ENCODE measurements at regions not wholly inside any gene's neighbourhood (a gene's known extent, or its start where the extent isn't known, plus 50 kb on each side); places are given as distances from the start of the nearest gene placed in this dataset.

DNA sequence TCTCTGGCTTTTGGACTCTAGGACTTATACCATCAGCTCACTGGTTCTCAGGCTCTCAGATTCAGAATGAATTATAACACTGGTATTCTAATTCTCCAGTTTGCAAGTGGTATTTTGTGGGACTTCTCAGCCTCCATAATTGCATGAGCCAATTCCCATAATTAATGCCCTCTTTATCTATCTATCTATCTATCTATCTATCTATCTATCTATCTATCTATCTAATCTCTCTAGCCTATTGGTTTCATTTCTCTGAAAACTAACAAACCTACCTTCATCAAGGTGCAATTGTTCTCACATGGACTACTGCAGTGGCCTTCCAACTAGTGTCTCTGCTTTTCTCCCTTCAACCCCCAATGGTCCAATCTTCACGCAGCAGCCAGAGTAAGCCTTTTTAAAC, 507.4 kb downstream of the ETNK1 start:
- Histone ChIP-seq H3K4me1 (ENCODE audit: control insufficient read depth, insufficient read depth, low read length) (no peaks in the 10 kb centered on the region), H4K91ac (ENCODE audit: insufficient read depth, low read depth, low read length) (no peak overlapping the region), H3K79me1 (ENCODE audit: low read depth in 1 of 2, low read length in 2 of 2) (no peaks in the 10 kb centered on the region), H3K56ac (ENCODE audit: extremely low read depth, insufficient read depth, low read length) (no peak overlapping the region), H3K27ac (ENCODE audit: insufficient read depth, low read length) (no peak overlapping the region), H4K8ac (ENCODE audit: low read depth in 2 of 2, low read length in 2 of 2) (no peak overlapping the region), H3K4ac (ENCODE audit: low read depth, low read length) (no peak overlapping the region), H2AK5ac (ENCODE audit: low read depth, low read length) (no peak overlapping the region), H2AK9ac (replicated peaks; ENCODE audit: low read depth, low read length, poor library complexity) (no peak overlapping the region), H3K9me3 (ENCODE audit: control insufficient read depth, insufficient read depth, low read length) (no peaks in the 10 kb centered on the region), H2BK120ac (ENCODE audit: low read depth, low read length) (no peak overlapping the region), H2BK20ac (ENCODE audit: low read depth, low read length) (no peak overlapping the region), H3K4me3 (ENCODE audit: insufficient read depth, low read depth, low read length) (no peak overlapping the region), H2AFZ (replicated peaks; ENCODE audit: low read length, poor library complexity) (no peak overlapping the region), H2BK15ac (ENCODE audit: low read depth, low read length) (no peak overlapping the region), H3K27me3 (ENCODE audit: control insufficient read depth, insufficient read depth, low read length) (no peaks in the 10 kb centered on the region), H3K23ac (ENCODE audit: low read depth, low read length) (no peak overlapping the region), H4K20me1 (ENCODE audit: insufficient read depth, low read length) (no peaks in the 10 kb centered on the region), H3K18ac (ENCODE audit: low read depth, low read length) (no peak overlapping the region), H4K5ac (ENCODE audit: low read depth, low read length) (no peak overlapping the region), H3K4me2 (ENCODE audit: low read depth, low read length) (no peak overlapping the region), H3K9me1 (ENCODE audit: insufficient read depth, low read length) (no peaks in the 10 kb centered on the region), H2BK5ac (ENCODE audit: low read depth, low read length, poor library complexity, severe bottlenecking) (no peak overlapping the region), H3K9ac (ENCODE audit: low read depth, low read length) (no peak overlapping the region), H3K36me3 (ENCODE audit: control insufficient read depth, insufficient read depth, low read length) (no peaks in the 10 kb centered on the region), H3K14ac (replicated peaks; ENCODE audit: low read depth, low read length) (no peak overlapping the region)
- ATAC-seq (ENCODE audit: low read depth) = no peak
- CTCF ChIA-PET = no interaction called here
- dilution Hi-C loops (cut with HindIII; ENCODE audit: low sequenced_read_pairs, unreplicated experiment) (no loop called here), intact Hi-C loops (cut with micrococcal nuclease) (no loop called here), in situ Hi-C loops (cut with MboI; ENCODE audit: low sequenced_read_pairs) (no loop called here)
- BruUV-seq (replicated peaks) = no TSS peak
- TF ChIP-seq BHLHE40 (IDR thresholded peaks at IDR 0.05; ENCODE audit: low read depth, low read length) (no peak), SMC3 (IDR thresholded peaks at IDR 0.05; ENCODE audit: low read depth, low read length) (no peak), CHD1 (IDR thresholded peaks at IDR 0.05; ENCODE audit: low read depth, low read length) (no peak), RFX5 (IDR thresholded peaks at IDR 0.05; ENCODE audit: low read depth, low read length) (no peak)
- TF ChIP-seq, protein P1, sequence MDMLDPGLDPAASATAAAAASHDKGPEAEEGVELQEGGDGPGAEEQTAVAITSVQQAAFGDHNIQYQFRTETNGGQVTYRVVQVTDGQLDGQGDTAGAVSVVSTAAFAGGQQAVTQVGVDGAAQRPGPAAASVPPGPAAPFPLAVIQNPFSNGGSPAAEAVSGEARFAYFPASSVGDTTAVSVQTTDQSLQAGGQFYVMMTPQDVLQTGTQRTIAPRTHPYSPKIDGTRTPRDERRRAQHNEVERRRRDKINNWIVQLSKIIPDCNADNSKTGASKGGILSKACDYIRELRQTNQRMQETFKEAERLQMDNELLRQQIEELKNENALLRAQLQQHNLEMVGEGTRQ (IDR thresholded peaks at IDR 0.05; ENCODE audit: low read depth, low read length) = no peak
- POLR2A ChIA-PET (ENCODE audit: unreplicated experiment) = no interaction called here
- DNase-seq = no peak
- WGBS, 2 experiments (ENCODE audit: extremely low coverage in 2 of 2, insufficient read length in 1 of 2) = no CpG with 5 or more reads among the region's 1 CpG
